Panc1 (cell line): ENCODE measurements at regions not wholly inside any gene's neighbourhood (a gene's known extent, or its start where the extent isn't known, plus 50 kb on each side); places are given as distances from the start of the nearest gene placed in this dataset.

Experiments used
- ATAC-seq: fragments of 200-7000 bp; cut with Tn5 transposase; 2 replicates; pipeline ENCODE4 v1.9.1; 2020; ENCODE audit warnings: mild to moderate bottlenecking, moderate library complexity
- BruUV-seq: library from RNA; stranded (reverse); fragments of 400-500 nt; replicated peaks from 2 replicates; lab custom pipeline; 2021; lab: Mats Ljungman, UMichigan
- CTCF ChIA-PET: fragments of 300-600 bp; sonication (Branson Sonifier 250); formaldehyde crosslinking; loops from one replicate; lab custom pipeline; 2022; ENCODE audit warnings: antibody characterized with exemption; lab: Charles Lee
- POLR2A ChIA-PET: fragments of 300-600 bp; sonication (Branson Sonifier 250); formaldehyde crosslinking; loops from one replicate; lab custom pipeline; 2022; ENCODE audit warnings: antibody characterized with exemption; lab: Charles Lee
- DNase-seq: peaks from one replicate; pipeline ENCODE4 v3.0.0-alpha.2; 2010; ENCODE audit warnings: low read depth, low spot score
- H3K27ac ChIP-seq: 2 replicates; pipeline ENCODE4 v1.5.1; 2011; ENCODE audit warnings: mild to moderate bottlenecking, low read length, inconsistent platforms
- H3K27me3 ChIP-seq: fragments of 200-500 bp; sonication (Bioruptor generic); 2 replicates; pipeline ENCODE4 v1.6.0; 2014; ENCODE audit warnings: low read length, inconsistent platforms; ENCODE audit not compliant: control insufficient read depth, insufficient read depth
- H3K36me3 ChIP-seq: fragments of 200-500 bp; sonication (Bioruptor generic); 2 replicates; pipeline ENCODE4 v1.5.1; 2014; ENCODE audit warnings: inconsistent platforms, mild to moderate bottlenecking, low read length, moderate library complexity; ENCODE audit not compliant: control insufficient read depth, insufficient read depth
- H3K4me1 ChIP-seq: 2 replicates; pipeline ENCODE4 v1.5.1; 2011; ENCODE audit warnings: inconsistent platforms, mild to moderate bottlenecking, low read length, moderate library complexity; ENCODE audit not compliant: control insufficient read depth, insufficient read depth
- H3K4me3 ChIP-seq, 2 experiments: 2 replicates each; pipeline ENCODE4 v1.5.1; 2011 to 2012; ENCODE audit warnings: low read depth in 2 of 2, low read length in 2 of 2, mild to moderate bottlenecking in 2 of 2, inconsistent platforms in 1 of 2, moderate library complexity in 1 of 2
- H3K9me3 ChIP-seq: fragments of 200-500 bp; sonication (Bioruptor generic); 2 replicates; pipeline ENCODE4 v1.5.1; 2014; ENCODE audit warnings: low read depth, mild to moderate bottlenecking, inconsistent platforms, low read length, moderate library complexity; ENCODE audit not compliant: control insufficient read depth, insufficient read depth
- POLR2AphosphoS5 ChIP-seq: IDR thresholded peaks from 2 replicates; pipeline ENCODE4 v1.6.1; 2012; ENCODE audit warnings: mild to moderate bottlenecking, low read depth, low read length, moderate library complexity
- SIN3A ChIP-seq: IDR thresholded peaks from 2 replicates; pipeline ENCODE4 v1.6.1; 2012; ENCODE audit warnings: low read depth, mild to moderate bottlenecking, low read length, moderate library complexity, borderline replicate concordance; ENCODE audit not compliant: insufficient read depth
- TCF7L2 ChIP-seq: IDR thresholded peaks from 2 replicates; pipeline ENCODE4 v1.6.1; 2011; ENCODE audit warnings: mild to moderate bottlenecking, low read depth, low read length, inconsistent platforms
- in situ Hi-C: cut with HindIII; loops from 2 replicates; pipeline ENCODE4 v1.10.0; 2016; ENCODE audit warnings: low sequenced_read_pairs, low pct_unique_long_range_greater_than_20kb
- intact Hi-C: fragments of 100-400 bp; cut with micrococcal nuclease; formaldehyde crosslinking; loops from one replicate; pipeline ENCODE4 v1.10.0; 2022; ENCODE audit not compliant: unreplicated experiment
- TF ChIP-seq, protein P1 (sequence below), 2 experiments: IDR thresholded peaks; 2 replicates each; pipeline ENCODE4 v1.6.1; 2011 to 2012; ENCODE audit warnings: low read depth in 2 of 2, control low read depth in 1 of 2, low read length in 1 of 2, mild to moderate bottlenecking in 1 of 2, moderate library complexity in 1 of 2; ENCODE audit not compliant: insufficient read depth in 1 of 2
- TF ChIP-seq, protein P2 (sequence below): fragments of 450-650 bp; IDR thresholded peaks from 2 replicates; pipeline ENCODE4 v1.5.1; 2017; ENCODE audit warnings: mild to moderate bottlenecking

- intact Hi-C loops: no loop called here
- no peaks in the 10 kb centered on the region for H3K4me1 ChIP-seq
- no peak for TF ChIP-seq SIN3A
- CTCF ChIA-PET: no interaction called here
- BruUV-seq: no TSS peak
- no peaks in the 10 kb centered on the region for H3K9me3 ChIP-seq
- ATAC-seq (no peak), DNase-seq (no peak)
- no peaks in the 10 kb centered on the region for H3K27me3 ChIP-seq
- no peak overlapping the region for H3K27ac ChIP-seq
- H3K36me3 ChIP-seq: no peaks in the 10 kb centered on the region
- POLR2A ChIA-PET: no interaction called here
- in situ Hi-C loops: no loop called here
- H3K4me3 ChIP-seq: no peak overlapping the region
Observed at GRCh38 chr14:71541271-71541670, 391.0 kb upstream of the RGS6 start.

- POLR2A ChIA-PET: no interaction called here
- intact Hi-C loops (no loop called here), in situ Hi-C loops (no loop called here)
- Histone ChIP-seq H3K27ac (no peak overlapping the region), H3K27me3 (no peaks in the 10 kb centered on the region), H3K36me3 (no peaks in the 10 kb centered on the region), H3K4me1 (no peaks in the 10 kb centered on the region), H3K9me3 (no peaks in the 10 kb centered on the region), H3K4me3 (no peak overlapping the region)
- TF ChIP-seq, protein P1, sequence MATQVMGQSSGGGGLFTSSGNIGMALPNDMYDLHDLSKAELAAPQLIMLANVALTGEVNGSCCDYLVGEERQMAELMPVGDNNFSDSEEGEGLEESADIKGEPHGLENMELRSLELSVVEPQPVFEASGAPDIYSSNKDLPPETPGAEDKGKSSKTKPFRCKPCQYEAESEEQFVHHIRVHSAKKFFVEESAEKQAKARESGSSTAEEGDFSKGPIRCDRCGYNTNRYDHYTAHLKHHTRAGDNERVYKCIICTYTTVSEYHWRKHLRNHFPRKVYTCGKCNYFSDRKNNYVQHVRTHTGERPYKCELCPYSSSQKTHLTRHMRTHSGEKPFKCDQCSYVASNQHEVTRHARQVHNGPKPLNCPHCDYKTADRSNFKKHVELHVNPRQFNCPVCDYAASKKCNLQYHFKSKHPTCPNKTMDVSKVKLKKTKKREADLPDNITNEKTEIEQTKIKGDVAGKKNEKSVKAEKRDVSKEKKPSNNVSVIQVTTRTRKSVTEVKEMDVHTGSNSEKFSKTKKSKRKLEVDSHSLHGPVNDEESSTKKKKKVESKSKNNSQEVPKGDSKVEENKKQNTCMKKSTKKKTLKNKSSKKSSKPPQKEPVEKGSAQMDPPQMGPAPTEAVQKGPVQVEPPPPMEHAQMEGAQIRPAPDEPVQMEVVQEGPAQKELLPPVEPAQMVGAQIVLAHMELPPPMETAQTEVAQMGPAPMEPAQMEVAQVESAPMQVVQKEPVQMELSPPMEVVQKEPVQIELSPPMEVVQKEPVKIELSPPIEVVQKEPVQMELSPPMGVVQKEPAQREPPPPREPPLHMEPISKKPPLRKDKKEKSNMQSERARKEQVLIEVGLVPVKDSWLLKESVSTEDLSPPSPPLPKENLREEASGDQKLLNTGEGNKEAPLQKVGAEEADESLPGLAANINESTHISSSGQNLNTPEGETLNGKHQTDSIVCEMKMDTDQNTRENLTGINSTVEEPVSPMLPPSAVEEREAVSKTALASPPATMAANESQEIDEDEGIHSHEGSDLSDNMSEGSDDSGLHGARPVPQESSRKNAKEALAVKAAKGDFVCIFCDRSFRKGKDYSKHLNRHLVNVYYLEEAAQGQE (IDR thresholded peaks at IDR 0.05; ENCODE audit: insufficient read depth in 1 of 2, low read depth in 2 of 2, low read length in 1 of 2): no peak
- TF ChIP-seq TCF7L2: no peak
- TF ChIP-seq SIN3A: no peak
- no peak for TF ChIP-seq POLR2AphosphoS5
- TF ChIP-seq, protein P2, sequence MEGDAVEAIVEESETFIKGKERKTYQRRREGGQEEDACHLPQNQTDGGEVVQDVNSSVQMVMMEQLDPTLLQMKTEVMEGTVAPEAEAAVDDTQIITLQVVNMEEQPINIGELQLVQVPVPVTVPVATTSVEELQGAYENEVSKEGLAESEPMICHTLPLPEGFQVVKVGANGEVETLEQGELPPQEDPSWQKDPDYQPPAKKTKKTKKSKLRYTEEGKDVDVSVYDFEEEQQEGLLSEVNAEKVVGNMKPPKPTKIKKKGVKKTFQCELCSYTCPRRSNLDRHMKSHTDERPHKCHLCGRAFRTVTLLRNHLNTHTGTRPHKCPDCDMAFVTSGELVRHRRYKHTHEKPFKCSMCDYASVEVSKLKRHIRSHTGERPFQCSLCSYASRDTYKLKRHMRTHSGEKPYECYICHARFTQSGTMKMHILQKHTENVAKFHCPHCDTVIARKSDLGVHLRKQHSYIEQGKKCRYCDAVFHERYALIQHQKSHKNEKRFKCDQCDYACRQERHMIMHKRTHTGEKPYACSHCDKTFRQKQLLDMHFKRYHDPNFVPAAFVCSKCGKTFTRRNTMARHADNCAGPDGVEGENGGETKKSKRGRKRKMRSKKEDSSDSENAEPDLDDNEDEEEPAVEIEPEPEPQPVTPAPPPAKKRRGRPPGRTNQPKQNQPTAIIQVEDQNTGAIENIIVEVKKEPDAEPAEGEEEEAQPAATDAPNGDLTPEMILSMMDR: no peak
- DNase-seq: no peak
- CTCF ChIA-PET: no interaction called here
- BruUV-seq: no TSS peak
- no peak for ATAC-seq
Observed at GRCh38 chr14:71541973-71542690, 390.1 kb upstream of the RGS6 start.

GRCh38 chr14:71549421-71550050, 382.7 kb upstream of the RGS6 start:
- POLR2A ChIA-PET: interaction anchor here (0.6 kb wide), 2 partner anchors 100 to 358 kb away, joined by 3 to 8 read pairs; no protein-coding TSS in a partner anchor
- intact Hi-C loops: no loop called here

More at GRCh38 chr14:71549421-71550050, 382.7 kb upstream of the RGS6 start:
- TF ChIP-seq POLR2AphosphoS5 (no peak), SIN3A (no peak), TCF7L2 (no peak)
- TF ChIP-seq, protein P1 (IDR thresholded peaks at IDR 0.05; ENCODE audit: insufficient read depth in 1 of 2, low read depth in 2 of 2, low read length in 1 of 2): no peak
- TF ChIP-seq, protein P2: no peak
- Histone ChIP-seq H3K36me3 (no peaks in the 10 kb centered on the region), H3K4me1 (no peaks in the 10 kb centered on the region), H3K9me3 (no peaks in the 10 kb centered on the region), H3K27me3 (no peaks in the 10 kb centered on the region), H3K4me3 (no peak overlapping the region), H3K27ac (no peak overlapping the region)
- DNase-seq (no peak), ATAC-seq (no peak)
- CTCF ChIA-PET: no interaction called here
- BruUV-seq: no TSS peak
- in situ Hi-C loops: no loop called here
